ENCODE measurements at regions not wholly inside any gene's neighbourhood (a gene's known extent, or its start where the extent isn't known, plus 50 kb on each side); places are given as distances from the start of the nearest gene placed in this dataset.

GRCh38 chr11:87423161-87423560, 385.4 kb downstream of the TMEM135 start:
- TF ChIP-seq CTCF (IDR thresholded peaks at IDR 0.05; ENCODE audit: unreplicated experiment): no peak
- BruUV-seq (replicated peaks): no TSS peak
- intact Hi-C loops (cut with micrococcal nuclease): loop anchor here (5.0 kb wide), 1 partner anchor 486 kb away; no protein-coding TSS in a partner anchor
- H3K4me3 Mint-ChIP-seq (ENCODE audit: unreplicated experiment): no peak overlapping the region
- no peaks in the 10 kb centered on the region for H3K9me3 Mint-ChIP-seq (ENCODE audit: unreplicated experiment)
- CTCF ChIA-PET: interaction anchor here (0.6 to 7.6 kb wide), 17 partner anchors 12 to 751 kb away, joined by 3 to 178 read pairs (median 3); no protein-coding TSS in a partner anchor
- POLR2A ChIA-PET: interaction anchor here (0.6 kb wide), 1 partner anchor 26 kb away, joined by 3 read pairs; no protein-coding TSS in a partner anchor
- no peaks in the 10 kb centered on the region for H3K27me3 Mint-ChIP-seq (ENCODE audit: insufficient read depth, unreplicated experiment)
- no peak for DNase-seq (ENCODE audit: unreplicated experiment)
- H3K27ac Mint-ChIP-seq (ENCODE audit: low read depth, unreplicated experiment): no peak overlapping the region
- peaks cover 20% of the 10 kb centered on the region for H3K4me1 Mint-ChIP-seq (ENCODE audit: insufficient read depth, unreplicated experiment)
- no peaks in the 10 kb centered on the region for H3K36me3 Mint-ChIP-seq (ENCODE audit: insufficient read depth, unreplicated experiment)

GRCh38 chr11:87422566-87422965, 384.8 kb downstream of the TMEM135 start:
- no peak overlapping the region for H3K27ac Mint-ChIP-seq (ENCODE audit: low read depth, unreplicated experiment)
- peak; percentile 42 for DNase-seq (ENCODE audit: unreplicated experiment)
- peaks cover 20% of the 10 kb centered on the region for H3K4me1 Mint-ChIP-seq (ENCODE audit: insufficient read depth, unreplicated experiment)
- POLR2A ChIA-PET: interaction anchor here (0.6 kb wide), 1 partner anchor 27 kb away, joined by 3 read pairs; no protein-coding TSS in a partner anchor
- H3K4me3 Mint-ChIP-seq (ENCODE audit: unreplicated experiment): no peak overlapping the region
- no peaks in the 10 kb centered on the region for H3K9me3 Mint-ChIP-seq (ENCODE audit: unreplicated experiment)
- no TSS peak for BruUV-seq (replicated peaks)
- H3K27me3 Mint-ChIP-seq (ENCODE audit: insufficient read depth, unreplicated experiment): no peaks in the 10 kb centered on the region
- CTCF ChIA-PET: interaction anchor here (0.5 to 7.6 kb wide), 20 partner anchors 11 to 982 kb away, joined by 3 to 178 read pairs (median 4); no protein-coding TSS in a partner anchor
- TF ChIP-seq CTCF (IDR thresholded peaks at IDR 0.05; ENCODE audit: unreplicated experiment): no peak
- intact Hi-C loops (cut with micrococcal nuclease): loop anchor here (5.0 kb wide), 1 partner anchor 485 kb away; no protein-coding TSS in a partner anchor
- no peaks in the 10 kb centered on the region for H3K36me3 Mint-ChIP-seq (ENCODE audit: insufficient read depth, unreplicated experiment)

GRCh38 chr11:87421422-87421821, 383.7 kb downstream of the TMEM135 start:
- BruUV-seq (replicated peaks): no TSS peak
- no peaks in the 10 kb centered on the region for H3K9me3 Mint-ChIP-seq (ENCODE audit: unreplicated experiment)
- no peak overlapping the region for H3K27ac Mint-ChIP-seq (ENCODE audit: low read depth, unreplicated experiment)
- H3K27me3 Mint-ChIP-seq (ENCODE audit: insufficient read depth, unreplicated experiment): no peaks in the 10 kb centered on the region
- ChIA-PET CTCF (interaction anchor here (0.5 to 7.6 kb wide), 43 partner anchors 10 to 1811 kb away, joined by 3 to 178 read pairs (median 4); no protein-coding TSS in a partner anchor), POLR2A (interaction anchor here (0.6 kb wide), 2 partner anchors 200 to 487 kb away, joined by 3 read pairs; no protein-coding TSS in a partner anchor)
- peak; percentile 79 for DNase-seq (ENCODE audit: unreplicated experiment)
- H3K4me3 Mint-ChIP-seq (ENCODE audit: unreplicated experiment): no peak overlapping the region
- H3K4me1 Mint-ChIP-seq (ENCODE audit: insufficient read depth, unreplicated experiment): peaks cover 20% of the 10 kb centered on the region
- no peaks in the 10 kb centered on the region for H3K36me3 Mint-ChIP-seq (ENCODE audit: insufficient read depth, unreplicated experiment)
- intact Hi-C loops (cut with micrococcal nuclease): loop anchor here (1.0 to 5.0 kb wide), 2 partner anchors 68 to 484 kb away; no protein-coding TSS in a partner anchor
- peak; percentile 71 for TF ChIP-seq CTCF (IDR thresholded peaks at IDR 0.05; ENCODE audit: unreplicated experiment)

- Mint-ChIP-seq H3K9me3 (ENCODE audit: unreplicated experiment) (no peaks in the 10 kb centered on the region), H3K27ac (ENCODE audit: low read depth, unreplicated experiment) (no peak overlapping the region), H3K27me3 (ENCODE audit: insufficient read depth, unreplicated experiment) (no peaks in the 10 kb centered on the region), H3K36me3 (ENCODE audit: insufficient read depth, unreplicated experiment) (no peaks in the 10 kb centered on the region), H3K4me1 (ENCODE audit: insufficient read depth, unreplicated experiment) (peaks cover 20% of the 10 kb centered on the region), H3K4me3 (ENCODE audit: unreplicated experiment) (no peak overlapping the region)
- DNase-seq (ENCODE audit: unreplicated experiment): no peak
- ChIA-PET POLR2A (no interaction called here), CTCF (interaction anchor here (0.8 to 7.6 kb wide), 5 partner anchors 13 to 478 kb away, joined by 3 to 178 read pairs (median 5); no protein-coding TSS in a partner anchor)
- BruUV-seq (replicated peaks): no TSS peak
- TF ChIP-seq CTCF (IDR thresholded peaks at IDR 0.05; ENCODE audit: unreplicated experiment): no peak
- intact Hi-C loops (cut with micrococcal nuclease): no loop called here
Measured at GRCh38 chr11:87417951-87418350, 380.2 kb downstream of the TMEM135 start.

Data from MCF 10A (cell line).